GM12874 (cell line): ENCODE measurements at regions not wholly inside any gene's neighbourhood (a gene's known extent, or its start where the extent isn't known, plus 50 kb on each side); places are given as distances from the start of the nearest gene placed in this dataset.

Experiments used
- CTCF ChIP-seq: IDR thresholded peaks from 2 replicates; pipeline ENCODE4 v1.5.1; 2011; ENCODE audit warnings: low read depth, mild to moderate bottlenecking, control low read depth, low read length, moderate library complexity; ENCODE audit not compliant: insufficient read depth

GRCh38 chr14:26163761-26164160 lies 434.1 kb downstream of the NOVA1 start:
- no peak for TF ChIP-seq CTCF

- no peak for TF ChIP-seq CTCF
Observed at GRCh38 chr14:26157517-26157916, 440.3 kb downstream of the NOVA1 start.

GRCh38 chr14:26143057-26143456 lies 454.8 kb downstream of the NOVA1 start:
- no peak for TF ChIP-seq CTCF

GRCh38 chr14:26138764-26139445 lies 458.9 kb downstream of the NOVA1 start:
- TF ChIP-seq CTCF, result no peak

GRCh38 chr14:26137161-26137560 lies 460.7 kb downstream of the NOVA1 start:
- 0 out of 2 replicates have a peak, but pooled peaks have one; percentile 12 for TF ChIP-seq CTCF

GRCh38 chr14:26132061-26132645 lies 465.7 kb downstream of the NOVA1 start:
- no peak for TF ChIP-seq CTCF

GRCh38 chr14:26130690-26131089 lies 467.1 kb downstream of the NOVA1 start:
- TF ChIP-seq CTCF, result no peak
